ENCODE measurements at regions not wholly inside any gene's neighbourhood (a gene's known extent, or its start where the extent isn't known, plus 50 kb on each side); places are given as distances from the start of the nearest gene placed in this dataset.

GRCh38 chr2:97348265-97348664, 235.3 kb downstream of the ANKRD36 start:
- TF ChIP-seq EZH2 (IDR thresholded peaks at IDR 0.05; ENCODE audit: low read depth) (no peak), CTCF (conservative IDR thresholded peaks at IDR 0.05) (no peak)
